ENCODE measurements at regions not wholly inside any gene's neighbourhood (a gene's known extent, or its start where the extent isn't known, plus 50 kb on each side); places are given as distances from the start of the nearest gene placed in this dataset.

GRCh38 chr15:45777781-45778180, 143.0 kb downstream of the SQOR start:
- TF ChIP-seq POLR2A (IDR thresholded peaks at IDR 0.05; ENCODE audit: low read depth, low read length) (no peak), TAF1 (IDR thresholded peaks at IDR 0.05; ENCODE audit: borderline replicate concordance, low read depth, low read length) (no peak), POLR2AphosphoS5 (IDR thresholded peaks at IDR 0.05; ENCODE audit: low read depth, low read length) (no peak)

Data from GM12892 (cell line).